H9 (cell line): ENCODE measurements at regions not wholly inside any gene's neighbourhood (a gene's known extent, or its start where the extent isn't known, plus 50 kb on each side); places are given as distances from the start of the nearest gene placed in this dataset.

Experiments used
- DNase-seq: peaks from one replicate; pipeline ENCODE4 v3.0.0-alpha.2; 2017
- H2AFZ ChIP-seq: one replicate; pipeline ENCODE4 v1.6.1; 2013; ENCODE audit warnings: mild to moderate bottlenecking, low read length, control low read depth, moderate library complexity
- H2AK5ac ChIP-seq: 2 replicates; pipeline ENCODE4 v1.6.1; 2013; ENCODE audit warnings: low read length, control low read depth, mixed read lengths; ENCODE audit not compliant: insufficient read length
- H2BK120ac ChIP-seq: one replicate; pipeline ENCODE4 v1.6.1; 2013; ENCODE audit warnings: low read depth, mild to moderate bottlenecking, low read length, control low read depth, inconsistent platforms; ENCODE audit not compliant: poor library complexity, severe bottlenecking
- H2BK12ac ChIP-seq: 2 replicates; pipeline ENCODE4 v1.6.1; 2013; ENCODE audit warnings: low read length, control low read depth, mixed read lengths, low read depth; ENCODE audit not compliant: insufficient read length
- H2BK15ac ChIP-seq: 2 replicates; pipeline ENCODE4 v1.6.1; 2013; ENCODE audit warnings: low read depth, low read length, control low read depth
- H2BK20ac ChIP-seq: one replicate; pipeline ENCODE4 v1.6.1; 2013; ENCODE audit warnings: low read depth, mild to moderate bottlenecking, low read length, control low read depth, inconsistent platforms; ENCODE audit not compliant: poor library complexity, severe bottlenecking
- H2BK5ac ChIP-seq: 2 replicates; pipeline ENCODE4 v1.6.1; 2013; ENCODE audit warnings: low read length, control low read depth, mixed read lengths; ENCODE audit not compliant: insufficient read length
- H3K14ac ChIP-seq: 2 replicates; pipeline ENCODE4 v1.6.1; 2013; ENCODE audit warnings: low read length, control low read depth; ENCODE audit not compliant: insufficient read depth
- H3K18ac ChIP-seq: 2 replicates; pipeline ENCODE4 v1.6.1; 2013; ENCODE audit warnings: low read depth, mild to moderate bottlenecking, mixed read lengths, low read length, control low read depth; ENCODE audit not compliant: insufficient read length
- H3K23ac ChIP-seq: 2 replicates; pipeline ENCODE4 v1.6.1; 2013; ENCODE audit warnings: low read length, control low read depth, mixed read lengths, low read depth; ENCODE audit not compliant: insufficient read length
- H3K23me2 ChIP-seq: 2 replicates; pipeline ENCODE4 v1.6.1; 2013; ENCODE audit warnings: low read depth, mild to moderate bottlenecking, mixed read lengths, low read length, control low read depth; ENCODE audit not compliant: insufficient read length, poor library complexity, severe bottlenecking
- H3K27ac ChIP-seq: 2 replicates; pipeline ENCODE4 v1.5.1; 2013; ENCODE audit warnings: low read length, control low read depth, mixed read lengths, low read depth; ENCODE audit not compliant: insufficient read length
- H3K27me3 ChIP-seq: 2 replicates; pipeline ENCODE4 v1.6.1; 2013; ENCODE audit warnings: low read length, control low read depth, inconsistent platforms; ENCODE audit not compliant: insufficient read depth
- H3K4ac ChIP-seq: 2 replicates; pipeline ENCODE4 v1.6.1; 2013; ENCODE audit warnings: low read depth, mild to moderate bottlenecking, control low read depth, inconsistent platforms, low read length, moderate library complexity
- H3K4me1 ChIP-seq: 2 replicates; pipeline ENCODE4 v1.6.1; 2013; ENCODE audit warnings: low read length, control low read depth, inconsistent platforms; ENCODE audit not compliant: insufficient read depth
- H3K4me2 ChIP-seq: 2 replicates; pipeline ENCODE4 v1.6.1; 2013; ENCODE audit warnings: low read length, control low read depth, mixed read lengths; ENCODE audit not compliant: insufficient read length, insufficient read depth
- H3K56ac ChIP-seq: 2 replicates; pipeline ENCODE4 v1.6.1; 2013; ENCODE audit warnings: low read depth, mild to moderate bottlenecking, mixed read lengths, low read length, control low read depth; ENCODE audit not compliant: insufficient read length
- H3K79me1 ChIP-seq: 2 replicates; pipeline ENCODE4 v1.6.1; 2013; ENCODE audit warnings: low read depth, mild to moderate bottlenecking, moderate library complexity, low read length, control low read depth, inconsistent platforms; ENCODE audit not compliant: insufficient read depth, poor library complexity, severe bottlenecking
- H3K79me2 ChIP-seq: 2 replicates; pipeline ENCODE4 v1.6.1; 2013; ENCODE audit warnings: low read length, control low read depth, inconsistent platforms; ENCODE audit not compliant: insufficient read depth
- H3K9ac ChIP-seq: 2 replicates; pipeline ENCODE4 v1.6.1; 2013; ENCODE audit warnings: low read length, control low read depth, mixed read lengths; ENCODE audit not compliant: insufficient read length; ENCODE audit errors: extremely low read depth
- H3K9me3 ChIP-seq: one replicate; pipeline ENCODE4 v1.6.1; 2013; ENCODE audit warnings: low read depth, low read length, inconsistent platforms; ENCODE audit not compliant: control insufficient read depth
- H3T11ph ChIP-seq: one replicate; pipeline ENCODE4 v1.6.1; 2013; ENCODE audit warnings: mild to moderate bottlenecking, low read length, control low read depth, inconsistent platforms
- H4K20me1 ChIP-seq: one replicate; pipeline ENCODE4 v1.6.1; 2013; ENCODE audit not compliant: control insufficient read depth, insufficient read length, insufficient read depth
- H4K5ac ChIP-seq: 2 replicates; pipeline ENCODE4 v1.6.1; 2013; ENCODE audit warnings: low read depth, mild to moderate bottlenecking, mixed read lengths, low read length, control low read depth; ENCODE audit not compliant: insufficient read length
- H4K8ac ChIP-seq: replicated peaks from 2 replicates; pipeline ENCODE4 v1.6.1; 2013; ENCODE audit warnings: low read length, control low read depth, mixed read lengths, low read depth; ENCODE audit not compliant: insufficient read length
- H4K91ac ChIP-seq: 2 replicates; pipeline ENCODE4 v1.6.1; 2013; ENCODE audit warnings: low read depth, mild to moderate bottlenecking, moderate library complexity, mixed read lengths, low read length, control low read depth; ENCODE audit not compliant: insufficient read length
- H3K27ac Mint-ChIP-seq, 3 experiments: 2 replicates in 2 of 3; 3 replicates in 1 of 3; pipeline ENCODE4 v1.8.0; 2020 to 2021; ENCODE audit warnings: mixed read lengths in 3 of 3, mild to moderate bottlenecking in 1 of 3, moderate library complexity in 1 of 3
- H3K27me3 Mint-ChIP-seq: 2 replicates; pipeline ENCODE4 v1.8.0; 2021; ENCODE audit warnings: low read depth, mild to moderate bottlenecking, moderate library complexity, mixed read lengths
- H3K36me3 Mint-ChIP-seq, 3 experiments: 2 replicates in 2 of 3; 3 replicates in 1 of 3; pipeline ENCODE4 v1.8.0; 2020 to 2021; ENCODE audit warnings: low read depth in 3 of 3, mixed read lengths in 3 of 3; ENCODE audit not compliant: insufficient read depth in 1 of 3
- H3K4me1 Mint-ChIP-seq, 2 experiments: 2 replicates each; pipeline ENCODE4 v1.8.0; 2020; ENCODE audit warnings: mixed read lengths in 2 of 2
- H3K4me3 Mint-ChIP-seq, 2 experiments: 2 replicates in 1 of 2; 3 replicates in 1 of 2; pipeline ENCODE4 v1.8.0; 2020 to 2021; ENCODE audit warnings: mild to moderate bottlenecking in 2 of 2, mixed read lengths in 2 of 2, moderate library complexity in 1 of 2
- H3K9me3 Mint-ChIP-seq, 2 experiments: 2 replicates in 1 of 2; 3 replicates in 1 of 2; pipeline ENCODE4 v1.8.0; 2020; ENCODE audit warnings: mild to moderate bottlenecking in 2 of 2, mixed read lengths in 2 of 2, moderate library complexity in 1 of 2
- WGBS: extraction: QIAGEN DNeasy Blood & Tissue Kit; methylation state at CpG from one replicate; pipeline ENCODE4 v1.1.7; 2013; ENCODE audit warnings: missing lambda C conversion rate, low lambda C conversion rate, mixed read lengths; ENCODE audit not compliant: insufficient read length; ENCODE audit errors: extremely low coverage; 5-methylcytosine and 5-hydroxymethylcytosine counted together
- TF ChIP-seq, protein P1 (sequence below): fragments of 200-600 bp; sonication (generic); conservative IDR thresholded peaks from 3 replicates; pipeline ENCODE4 v1.8.0; 2021; ENCODE audit warnings: antibody characterized with exemption, mild to moderate bottlenecking

DNA sequence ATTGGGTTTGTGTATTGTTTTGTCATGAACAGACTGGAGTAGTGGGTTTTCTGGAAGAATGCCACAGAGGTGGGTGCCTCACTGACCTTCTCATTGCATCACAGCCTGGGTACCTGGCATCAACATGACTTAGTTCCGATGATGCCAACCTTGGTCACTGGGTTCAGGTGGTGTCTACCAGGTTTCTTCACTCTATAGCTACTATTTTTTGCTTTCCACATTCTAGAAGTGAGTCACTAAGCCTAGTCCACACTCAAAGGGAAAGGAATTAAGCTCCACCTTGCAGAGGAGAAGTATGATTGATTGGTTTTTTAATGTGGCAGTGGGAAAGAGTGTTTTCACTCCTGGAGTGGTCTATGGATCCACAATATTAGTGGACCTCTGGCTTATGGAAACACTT is 391.9 kb downstream of the DMRT2 start:
- Histone ChIP-seq H3K9me3 (peaks cover 22% of the 10 kb centered on the region), H3T11ph (no peak overlapping the region), H3K14ac (no peak overlapping the region), H3K27ac (no peak overlapping the region), H3K9ac (no peak overlapping the region), H3K56ac (no peak overlapping the region), H2BK15ac (no peak overlapping the region), H2BK120ac (no peak overlapping the region), H4K5ac (no peak overlapping the region), H3K23ac (no peak overlapping the region), H2BK20ac (no peak overlapping the region), H3K79me2 (no peaks in the 10 kb centered on the region), H3K4ac (no peak overlapping the region), H3K79me1 (no peaks in the 10 kb centered on the region), H3K4me1 (no peaks in the 10 kb centered on the region), H4K91ac (no peak overlapping the region), H2BK12ac (no peak overlapping the region), H3K18ac (no peak overlapping the region), H2BK5ac (no peak overlapping the region), H4K8ac (no peak overlapping the region), H3K4me2 (no peak overlapping the region), H4K20me1 (no peaks in the 10 kb centered on the region), H3K27me3 (no peaks in the 10 kb centered on the region), H3K23me2 (no peaks in the 10 kb centered on the region), H2AFZ (no peak overlapping the region), H2AK5ac (no peak overlapping the region)
- Mint-ChIP-seq H3K4me1 (no peaks in the 10 kb centered on the region), H3K9me3 (peaks cover 4 to 48% of the 10 kb centered on the region in 2 experiments), H3K27me3 (peaks cover 5% of the 10 kb centered on the region), H3K4me3 (no peak overlapping the region), H3K27ac (no peak overlapping the region), H3K36me3 (peaks cover 0 to 3% (median 0%) of the 10 kb centered on the region in 3 experiments; a peak in 2 of 7 replicates)
- no CpG with 5 or more reads among the region's 1 CpG for WGBS
- DNase-seq: no peak
- TF ChIP-seq, protein P1, sequence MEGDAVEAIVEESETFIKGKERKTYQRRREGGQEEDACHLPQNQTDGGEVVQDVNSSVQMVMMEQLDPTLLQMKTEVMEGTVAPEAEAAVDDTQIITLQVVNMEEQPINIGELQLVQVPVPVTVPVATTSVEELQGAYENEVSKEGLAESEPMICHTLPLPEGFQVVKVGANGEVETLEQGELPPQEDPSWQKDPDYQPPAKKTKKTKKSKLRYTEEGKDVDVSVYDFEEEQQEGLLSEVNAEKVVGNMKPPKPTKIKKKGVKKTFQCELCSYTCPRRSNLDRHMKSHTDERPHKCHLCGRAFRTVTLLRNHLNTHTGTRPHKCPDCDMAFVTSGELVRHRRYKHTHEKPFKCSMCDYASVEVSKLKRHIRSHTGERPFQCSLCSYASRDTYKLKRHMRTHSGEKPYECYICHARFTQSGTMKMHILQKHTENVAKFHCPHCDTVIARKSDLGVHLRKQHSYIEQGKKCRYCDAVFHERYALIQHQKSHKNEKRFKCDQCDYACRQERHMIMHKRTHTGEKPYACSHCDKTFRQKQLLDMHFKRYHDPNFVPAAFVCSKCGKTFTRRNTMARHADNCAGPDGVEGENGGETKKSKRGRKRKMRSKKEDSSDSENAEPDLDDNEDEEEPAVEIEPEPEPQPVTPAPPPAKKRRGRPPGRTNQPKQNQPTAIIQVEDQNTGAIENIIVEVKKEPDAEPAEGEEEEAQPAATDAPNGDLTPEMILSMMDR: no peak
